Inferior parietal cortex (tissue), 1 donor: ENCODE measurements at regions not wholly inside any gene's neighbourhood (a gene's known extent, or its start where the extent isn't known, plus 50 kb on each side); places are given as distances from the start of the nearest gene placed in this dataset.
"Not testable (repeated sequence)": the region's sequence is repeated elsewhere in the genome, so short reads cannot be mapped to it uniquely, and the experiment has no call there.

Experiments used
- DNase-seq: peaks from one replicate; pipeline ENCODE4 v3.0.0-alpha.2; 2016; ENCODE audit errors: extremely low spot score

DNA sequence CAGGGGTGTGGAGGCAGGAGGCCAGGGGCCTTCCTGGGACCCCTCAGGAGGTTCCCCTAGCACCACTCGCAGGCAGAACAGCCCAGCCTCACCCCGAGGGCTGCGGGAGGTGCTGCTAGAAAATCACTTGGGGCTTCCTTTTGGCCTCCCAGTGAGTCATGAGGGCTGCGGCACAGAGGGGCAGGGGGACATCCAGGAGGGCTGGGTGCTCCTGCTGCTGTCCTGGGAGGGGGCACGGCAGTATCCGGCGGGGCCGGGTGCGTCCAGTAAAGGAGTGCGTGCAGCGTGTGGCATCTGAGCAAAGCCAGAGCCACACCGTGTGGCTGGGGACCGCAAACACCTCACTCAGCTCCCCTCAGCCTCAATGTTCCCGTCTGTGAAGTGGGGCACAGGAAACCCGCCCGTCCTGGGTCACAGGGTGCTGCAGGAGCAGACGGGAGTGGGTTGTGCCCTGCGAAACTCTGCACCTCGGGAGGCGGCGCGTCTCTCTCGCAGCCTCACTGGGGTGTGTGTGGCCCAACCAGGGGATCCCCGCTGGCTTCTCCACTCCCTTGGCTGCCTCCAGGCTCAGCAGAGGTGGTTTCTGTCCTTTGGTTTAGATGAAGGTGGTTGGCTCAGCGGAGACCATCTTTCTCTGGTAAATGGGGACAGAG lies 117.3 kb upstream of the ZNF469 start:
- DNase-seq, result not testable (repeated sequence)

DNA sequence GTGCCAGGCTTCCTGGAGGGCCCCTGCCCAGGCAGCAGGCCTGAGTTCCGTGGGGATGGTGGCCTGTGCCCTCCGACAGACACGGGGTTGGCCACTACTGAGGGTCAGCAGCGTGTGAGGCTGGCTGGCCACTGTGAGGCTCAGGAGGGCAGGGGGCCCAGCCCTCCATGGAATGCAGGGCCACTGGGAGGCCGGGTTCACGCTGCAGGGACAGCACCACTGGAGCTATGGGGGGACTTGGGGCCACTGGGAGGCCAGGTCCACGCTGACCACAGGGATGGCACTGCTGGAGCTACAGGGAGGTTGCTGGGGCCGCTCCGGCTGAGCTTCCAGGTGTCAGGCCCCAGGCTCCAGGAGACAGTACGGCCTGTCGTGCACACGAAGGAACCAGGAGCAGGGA lies 116.7 kb upstream of the ZNF469 start:
- DNase-seq, result not testable (repeated sequence)

DNA sequence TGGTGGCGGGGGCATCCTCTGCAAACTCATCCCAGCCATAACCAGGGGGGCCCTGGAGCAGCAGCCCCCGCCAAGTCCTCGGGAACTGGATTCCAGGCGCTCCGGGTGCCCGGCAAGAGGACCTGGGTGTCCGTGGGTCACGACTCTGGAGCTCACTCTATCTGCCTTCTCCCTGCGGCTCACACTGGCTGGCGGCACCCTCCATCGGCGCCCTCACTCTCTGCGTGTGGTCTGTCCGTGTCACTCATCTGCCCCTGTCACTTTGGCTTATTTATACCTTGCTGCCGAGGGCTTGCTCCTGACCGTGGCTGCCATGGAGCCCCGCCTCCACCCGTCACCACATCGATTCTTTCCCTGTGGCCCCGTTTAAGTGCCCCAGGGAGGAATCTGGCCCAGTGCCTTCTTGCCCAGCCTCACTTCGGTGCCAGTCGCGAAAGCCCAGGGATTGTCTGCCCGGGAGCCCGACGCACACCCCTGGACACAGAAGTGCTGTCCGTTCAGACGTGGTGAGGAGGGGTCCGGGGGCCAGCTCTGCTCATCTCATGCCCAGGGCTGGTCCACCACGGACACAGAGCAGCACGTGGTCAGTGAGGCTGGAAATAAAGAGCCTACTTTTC lies 115.7 kb upstream of the ZNF469 start:
- not testable (repeated sequence) for DNase-seq

DNA sequence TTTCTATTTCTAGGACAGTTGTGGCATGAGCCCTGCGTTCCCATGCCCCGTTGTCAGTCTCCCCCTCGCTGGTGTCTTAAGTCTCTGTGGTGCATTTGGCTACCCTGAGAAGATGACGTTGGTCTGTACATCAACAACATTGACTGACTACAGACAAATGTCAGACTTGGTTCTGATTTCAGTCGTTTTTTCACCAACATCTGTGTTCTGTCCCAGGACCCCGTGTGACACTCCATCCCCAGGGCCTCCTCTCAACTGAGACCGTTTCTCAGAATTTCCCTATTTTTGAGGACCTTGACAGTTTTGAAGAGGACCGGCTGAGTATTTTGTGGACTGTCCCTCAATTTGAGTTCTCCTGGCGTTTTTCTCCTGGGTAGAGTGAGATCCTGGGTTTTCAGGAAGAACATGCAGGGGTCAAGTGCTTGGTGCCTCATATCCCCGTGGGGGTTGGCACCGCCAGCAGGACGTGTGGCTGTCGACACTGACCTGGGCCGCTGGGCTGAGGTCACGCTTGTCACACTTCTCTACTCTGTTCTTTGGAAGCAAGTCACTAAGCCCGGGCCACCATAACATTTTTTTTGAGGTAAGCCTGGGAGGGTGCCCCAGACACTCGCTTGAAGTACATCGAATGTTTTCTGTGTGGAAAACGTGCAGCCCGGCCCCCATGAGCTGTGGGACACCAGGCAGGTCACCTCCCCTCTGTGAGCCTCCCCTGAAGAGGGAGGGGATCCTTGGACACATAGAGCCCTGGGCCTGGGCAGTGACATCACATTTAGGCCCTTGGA lies 114.4 kb upstream of the ZNF469 start:
- DNase-seq, result not testable (repeated sequence)

DNA sequence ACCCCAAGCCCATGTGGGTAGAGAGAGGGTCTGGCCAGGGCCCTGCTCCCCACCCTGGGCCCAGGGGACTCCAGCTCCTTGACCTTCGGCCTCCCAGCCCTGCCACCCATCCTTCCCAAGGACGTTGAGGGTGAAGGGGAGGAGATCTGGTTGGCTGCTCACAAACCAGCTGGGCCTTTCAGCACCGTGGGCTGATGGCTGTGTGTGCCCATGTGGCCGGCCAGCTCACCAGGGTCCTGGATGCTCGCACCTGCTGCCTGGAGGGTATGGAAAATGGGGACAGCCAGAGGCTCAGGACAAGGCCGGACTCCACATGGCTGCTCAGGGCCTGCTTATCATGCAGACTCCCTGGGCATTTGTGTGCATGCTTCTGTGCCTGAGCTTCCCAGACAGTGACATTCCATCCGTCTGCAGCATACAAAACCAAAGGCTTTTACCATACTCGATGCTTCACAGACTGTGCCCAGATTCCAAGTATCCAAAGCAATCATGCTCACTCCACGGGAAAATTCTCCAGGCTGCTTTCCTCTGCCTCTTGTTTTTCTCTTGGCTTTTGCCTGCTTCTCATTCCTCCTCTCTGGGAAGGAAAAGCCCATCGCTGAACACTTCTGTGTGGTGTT lies 112.5 kb upstream of the ZNF469 start:
- not testable (repeated sequence) for DNase-seq

DNA sequence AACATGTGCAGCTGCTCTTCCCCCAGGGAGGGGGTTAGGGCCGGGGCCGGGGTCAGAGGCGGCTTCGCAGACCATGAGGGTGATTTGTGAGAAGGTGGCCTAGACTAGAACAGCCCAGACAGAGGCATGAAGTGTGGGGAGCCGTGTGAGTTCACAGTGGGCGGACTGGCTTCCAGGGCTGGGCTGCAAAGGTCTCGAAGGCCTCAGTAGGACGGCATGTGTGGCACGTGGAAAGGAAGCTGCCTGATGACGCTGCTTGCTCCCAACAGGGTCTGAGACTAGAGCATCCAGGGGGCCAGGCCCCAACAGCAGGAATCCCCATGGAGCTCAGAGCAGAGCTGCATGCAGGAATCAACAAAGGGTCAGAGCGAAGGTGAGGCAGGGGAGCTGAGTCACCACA lies 111.5 kb upstream of the ZNF469 start:
- not testable (repeated sequence) for DNase-seq

DNA sequence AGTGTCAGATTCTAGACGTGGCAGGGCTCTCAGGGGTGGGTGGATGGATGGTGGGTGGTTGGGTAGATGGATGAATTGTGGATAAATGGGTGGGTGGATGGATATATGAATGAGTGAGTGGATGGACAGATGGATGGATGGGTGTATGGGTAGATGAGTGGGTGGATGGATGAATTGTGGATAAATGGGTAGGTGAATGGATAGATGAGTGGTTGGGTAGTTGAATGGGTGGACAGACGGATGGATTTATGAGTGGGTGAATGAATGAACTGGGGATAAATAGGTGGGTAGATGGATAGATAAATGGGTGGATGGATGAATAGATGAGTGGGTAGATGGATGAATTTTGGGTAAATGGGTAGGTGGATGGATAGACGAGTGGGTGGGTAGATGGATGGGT lies 111.0 kb upstream of the ZNF469 start:
- DNase-seq, result not testable (repeated sequence)

DNA sequence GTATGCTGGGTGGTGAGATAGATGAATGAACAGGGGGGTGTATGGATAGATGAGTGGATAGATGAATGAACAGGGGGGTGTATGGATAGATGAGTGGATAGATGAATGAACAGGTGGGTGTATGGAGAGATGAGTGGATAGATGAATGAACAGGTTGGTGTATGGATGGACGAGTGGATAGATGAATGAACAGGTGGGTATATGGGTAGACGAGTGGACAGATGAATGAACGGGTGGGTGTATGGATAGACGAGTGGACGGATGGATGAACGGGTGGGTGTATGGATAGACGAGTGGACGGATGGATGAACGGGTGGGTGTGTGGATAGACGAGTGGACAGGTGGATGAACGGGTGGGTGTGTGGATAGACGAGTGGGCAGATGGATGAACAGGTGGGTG lies 110.3 kb upstream of the ZNF469 start:
- not testable (repeated sequence) for DNase-seq

DNA sequence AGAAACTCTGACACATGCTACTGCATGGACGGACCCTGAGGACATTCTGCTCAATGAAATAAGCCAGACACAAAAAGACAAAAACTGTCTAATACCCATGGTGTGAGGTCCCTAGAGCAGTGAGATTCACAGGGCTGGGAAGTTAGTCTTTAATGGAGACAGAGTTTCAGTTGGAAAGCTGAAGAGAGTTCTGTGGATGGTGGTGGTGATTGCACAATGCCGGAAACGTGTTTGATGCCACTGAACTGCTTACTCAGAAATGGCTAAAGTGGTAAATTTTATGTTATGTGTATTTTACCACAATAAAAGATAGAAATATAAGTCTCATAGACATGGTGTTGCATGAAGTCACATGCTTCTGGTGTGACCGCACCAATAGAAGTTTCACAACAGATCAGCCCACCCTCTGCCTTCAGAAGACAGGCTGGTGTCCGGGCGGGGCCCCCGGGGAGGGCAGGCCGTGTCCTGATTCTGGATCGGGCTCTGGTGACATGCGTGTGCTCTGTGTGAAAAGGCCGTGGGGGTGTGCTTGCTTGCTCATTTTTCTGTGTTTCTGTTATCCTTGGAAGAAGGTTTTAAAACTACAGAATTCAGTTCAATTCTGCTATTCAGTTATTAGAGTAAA lies 108.5 kb upstream of the ZNF469 start:
- not testable (repeated sequence) for DNase-seq

DNA sequence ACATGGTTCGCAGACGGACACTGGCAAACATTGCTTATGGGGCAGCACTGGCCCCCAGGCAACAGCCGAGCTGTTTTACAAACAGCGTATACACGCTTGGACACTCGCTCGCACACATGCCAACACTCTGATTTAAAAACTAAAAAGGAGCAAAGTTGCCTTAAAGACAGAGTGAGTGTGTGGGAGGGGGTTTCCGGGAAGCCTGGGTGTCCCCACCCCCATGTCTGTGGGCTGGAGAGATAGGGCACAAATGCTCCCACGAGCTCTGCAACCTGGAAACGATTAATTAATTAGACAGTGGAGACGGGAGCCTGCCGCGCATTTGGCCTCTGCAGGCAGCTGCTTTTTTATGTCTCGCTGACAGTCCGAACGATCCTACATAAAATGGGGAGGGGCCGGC lies 107.9 kb upstream of the ZNF469 start:
- no peak for DNase-seq

DNA sequence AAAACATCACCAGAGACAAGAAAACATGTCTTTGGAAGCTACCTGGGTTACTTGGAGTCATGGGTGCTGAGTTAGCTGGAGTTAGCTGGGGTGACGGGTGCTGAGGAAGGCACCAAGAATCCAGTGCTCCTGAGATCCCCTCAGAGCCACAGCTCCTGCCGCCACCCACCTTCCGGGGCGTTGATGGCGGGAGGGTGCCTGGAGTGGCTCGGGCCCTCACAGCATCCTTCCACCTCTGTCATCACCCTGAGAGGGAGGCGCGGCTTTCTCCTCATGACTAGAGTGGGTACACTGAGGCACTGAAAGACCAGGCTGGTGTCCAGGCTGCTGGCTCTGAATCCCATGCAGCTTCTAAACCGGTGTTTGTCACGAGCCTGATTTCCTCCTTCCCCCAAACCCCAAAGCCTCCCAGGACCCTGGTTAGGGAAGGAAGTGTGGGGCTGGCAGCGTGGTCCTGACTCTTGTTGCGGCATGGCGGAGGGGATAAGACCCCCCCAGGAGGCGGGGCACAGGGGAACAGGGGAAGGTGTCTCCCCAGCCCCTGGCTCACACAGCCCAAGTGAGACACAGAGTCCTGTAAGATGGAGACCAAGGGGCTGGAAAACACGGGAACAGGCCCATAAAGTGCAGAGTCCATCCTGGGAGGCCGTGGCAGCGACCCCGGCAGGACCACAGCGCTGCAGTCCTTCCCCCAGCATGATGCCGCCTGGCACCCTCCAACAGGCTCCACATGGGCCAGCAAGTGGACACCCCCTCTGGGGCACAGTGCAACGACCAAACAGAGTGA lies 107.2 kb upstream of the ZNF469 start:
- not testable (repeated sequence) for DNase-seq

DNA sequence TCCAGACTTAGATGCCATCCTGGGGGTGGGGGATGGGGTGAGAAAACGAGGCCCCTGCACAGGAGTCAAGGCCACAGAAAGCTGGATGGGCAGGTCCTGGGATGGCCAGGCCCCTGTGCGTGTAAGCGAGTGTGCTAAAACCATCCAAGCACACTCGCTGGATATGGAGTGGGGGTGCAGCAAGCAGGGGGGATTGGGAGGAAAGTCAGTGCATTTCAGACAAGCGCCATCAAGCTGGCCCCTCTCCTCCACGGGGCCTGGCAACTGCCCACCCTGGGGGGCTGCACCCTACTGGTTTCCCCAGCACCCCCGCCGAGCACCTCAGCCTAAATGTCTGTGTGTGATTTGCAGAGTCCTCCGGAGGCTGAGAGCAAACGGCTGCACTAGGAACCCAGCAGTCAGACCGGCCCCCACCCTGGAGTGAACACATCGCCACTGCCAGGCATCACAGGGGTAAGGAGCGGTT lies 106.6 kb upstream of the ZNF469 start:
- not testable (repeated sequence) for DNase-seq

DNA sequence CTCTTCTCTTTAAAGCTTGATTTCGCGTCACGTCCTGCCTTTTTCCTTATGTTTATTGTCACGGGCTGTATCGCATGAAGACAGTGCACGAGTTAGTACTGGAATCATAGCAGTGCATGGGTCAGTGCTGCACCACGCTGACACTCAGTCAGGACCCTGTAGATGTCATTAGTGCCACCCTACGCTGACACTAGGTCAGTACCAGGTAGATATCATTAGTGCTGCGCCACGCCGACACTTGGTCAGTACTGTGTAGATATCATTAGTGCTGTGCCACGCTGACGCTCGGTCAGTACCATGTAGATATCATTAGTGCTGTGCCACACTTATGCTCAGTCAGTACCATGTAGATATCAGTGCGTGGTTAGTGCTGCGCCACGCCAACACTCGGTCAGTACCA lies 106.2 kb upstream of the ZNF469 start:
- DNase-seq, result no peak

DNA sequence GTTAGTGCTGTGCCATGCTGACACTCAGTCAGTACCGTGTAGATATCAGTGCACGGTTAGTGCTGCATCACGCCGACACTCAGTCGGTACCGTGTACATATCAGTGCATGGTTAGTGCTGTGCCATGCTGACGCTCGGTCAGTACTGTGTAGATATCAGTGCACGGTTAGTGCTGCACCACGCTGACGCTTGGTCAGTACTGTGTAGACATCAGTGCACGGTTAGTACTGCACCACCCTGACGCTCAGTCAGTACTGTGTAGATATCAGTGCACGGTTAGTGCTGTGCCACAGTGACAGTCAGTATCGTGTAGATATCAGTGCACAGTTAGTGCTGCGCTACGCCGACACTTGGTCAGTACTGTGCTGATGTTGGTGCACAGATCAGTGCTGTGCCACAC lies 102.8 kb upstream of the ZNF469 start:
- no peak for DNase-seq

DNA sequence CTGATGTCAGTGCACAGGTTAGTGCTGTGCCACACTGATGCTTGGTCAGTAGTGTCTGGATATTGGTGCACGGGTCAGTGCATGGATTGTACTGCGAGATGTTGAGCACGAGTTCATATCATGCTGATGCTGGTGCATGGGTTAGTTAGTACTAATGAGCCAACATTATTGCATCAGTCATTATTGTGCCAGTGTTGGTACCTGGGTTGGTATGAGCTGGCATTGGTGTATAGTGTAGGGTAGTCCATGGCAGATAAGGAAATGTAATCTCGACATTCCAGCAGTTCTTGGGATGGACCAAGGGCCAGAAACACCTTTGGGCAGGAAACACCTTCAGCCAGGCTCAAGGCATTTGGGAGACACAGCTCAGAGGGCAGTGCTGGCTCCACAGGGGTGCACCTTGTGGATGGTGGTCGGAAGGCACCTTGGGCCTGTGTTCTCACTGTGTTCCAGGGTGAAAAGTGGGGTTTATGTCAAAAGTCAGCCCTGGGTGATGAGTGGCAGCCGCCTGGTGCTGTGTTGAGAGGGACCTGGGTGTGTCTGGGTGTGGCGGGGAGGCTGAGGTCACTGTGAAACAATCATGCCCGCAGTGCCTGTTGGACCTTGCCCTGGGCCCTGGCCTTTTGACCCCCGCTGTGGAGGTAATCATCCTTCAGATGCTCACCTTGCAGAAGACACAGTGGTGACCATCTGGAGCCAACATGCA lies 100.7 kb upstream of the ZNF469 start:
- no peak for DNase-seq

DNA sequence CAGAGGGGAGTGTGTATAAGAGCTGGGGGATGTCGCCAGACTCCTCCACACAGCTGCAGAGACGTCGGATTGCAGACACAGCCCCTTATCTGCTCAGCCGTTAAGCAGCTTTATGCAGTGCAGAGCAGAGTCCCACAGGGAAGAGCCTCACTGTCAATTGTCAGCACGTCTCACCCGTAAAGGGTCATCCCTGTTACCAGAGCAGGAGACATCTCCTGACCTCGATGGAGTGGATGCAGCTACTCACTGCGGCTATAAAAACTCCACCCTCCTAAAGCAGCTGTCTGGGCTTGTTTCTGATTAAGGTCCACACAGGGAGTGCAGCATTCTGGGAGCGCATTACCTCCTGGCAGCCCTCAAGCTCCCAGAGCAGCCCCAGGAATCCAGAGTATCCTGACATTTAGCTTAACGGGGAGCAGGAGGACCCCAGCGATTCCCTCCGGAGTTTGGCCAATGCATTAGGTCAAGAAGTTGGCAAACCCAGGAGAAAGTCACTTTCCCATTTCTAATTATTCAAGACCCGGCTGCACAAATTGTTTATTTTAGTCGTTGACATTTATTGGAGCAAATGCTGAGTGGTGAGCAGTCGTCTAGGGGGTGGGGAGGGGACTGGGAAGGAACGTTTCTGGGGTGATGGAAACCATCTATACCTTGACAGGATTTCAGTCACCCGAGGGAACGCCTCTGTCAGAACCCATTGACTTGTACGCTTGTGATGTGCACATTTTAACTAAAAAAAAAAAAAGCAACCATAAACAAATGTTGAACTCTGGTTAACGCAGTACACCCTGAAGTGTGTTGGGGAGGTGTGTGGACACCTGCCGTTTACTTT lies 100.0 kb upstream of the ZNF469 start:
- DNase-seq, result no peak

DNA sequence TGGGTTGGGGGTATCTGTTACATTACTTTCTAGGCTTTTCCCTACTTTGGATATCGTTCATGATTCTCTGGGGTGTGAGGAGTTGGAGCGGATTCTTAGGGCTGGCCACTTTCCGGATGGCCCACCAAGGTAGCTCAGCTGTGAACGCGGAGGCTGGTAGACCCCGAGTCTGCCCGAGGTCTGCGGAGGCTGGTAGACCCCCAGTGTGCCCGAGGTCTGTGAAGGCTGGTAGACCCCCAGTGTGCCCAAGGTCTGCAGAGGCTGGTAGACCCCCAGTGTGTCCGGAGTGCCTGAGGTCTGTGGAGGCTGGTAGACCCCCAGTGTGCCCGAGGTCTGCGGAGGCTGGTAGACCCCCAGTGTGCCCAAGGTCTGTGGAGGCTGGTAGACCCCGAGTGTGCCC lies 99.2 kb upstream of the ZNF469 start:
- DNase-seq, result no peak

DNA sequence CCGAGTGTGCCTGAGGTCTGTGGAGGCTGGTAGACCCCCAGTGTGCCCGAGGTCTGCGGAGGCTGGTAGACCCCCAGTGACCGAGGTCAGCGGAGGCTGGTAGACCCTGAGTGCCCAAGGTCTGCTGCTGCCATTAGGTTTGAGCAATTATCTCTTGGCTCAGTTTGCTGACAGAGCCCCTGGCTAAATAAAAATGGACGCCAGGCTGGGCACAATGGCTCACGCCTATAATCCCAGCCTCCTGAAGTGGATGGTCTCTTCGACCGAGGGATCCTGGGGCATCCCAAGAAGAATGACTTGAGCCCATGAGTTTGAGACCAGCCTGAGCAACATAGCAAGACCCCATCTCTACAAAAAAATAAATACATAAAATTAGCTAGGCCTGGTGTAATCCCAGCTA lies 98.7 kb upstream of the ZNF469 start:
- no peak for DNase-seq
